ENCODE measurements at regions not wholly inside any gene's neighbourhood (a gene's known extent, or its start where the extent isn't known, plus 50 kb on each side); places are given as distances from the start of the nearest gene placed in this dataset.
"Not testable (repeated sequence)": the region's sequence is repeated elsewhere in the genome, so short reads cannot be mapped to it uniquely, and the experiment has no call there.

GRCh38 chr14:106001277-106001676 lies 474.9 kb downstream of the TMEM121 start:
- H3K27ac ChIP-seq (ENCODE audit: low read depth, low read length); H2BK20ac ChIP-seq (ENCODE audit: low read length); H3K14ac ChIP-seq (ENCODE audit: insufficient read length); H2BK5ac ChIP-seq (ENCODE audit: low read depth, low read length); H2BK12ac ChIP-seq (ENCODE audit: low read depth, low read length); H2BK120ac ChIP-seq (replicated peaks; ENCODE audit: low read depth, low read length); H4K8ac ChIP-seq (ENCODE audit: extremely low read depth, insufficient read depth, low read length); H2BK15ac ChIP-seq (ENCODE audit: low read length); H3K36me3 ChIP-seq (ENCODE audit: control insufficient read depth in 2 of 4, insufficient read depth in 4 of 4, low read length in 3 of 4); H3K4me2 ChIP-seq (ENCODE audit: insufficient read depth in 1 of 2, low read depth in 2 of 2, low read length in 2 of 2); H3K56ac ChIP-seq (replicated peaks; ENCODE audit: insufficient read length, low read depth, low read length); H3K79me1 ChIP-seq (ENCODE audit: low read depth, low read length); H3K23ac ChIP-seq (ENCODE audit: insufficient read length); H3K4ac ChIP-seq (replicated peaks; ENCODE audit: insufficient read length, low read depth, low read length); H2AK5ac ChIP-seq (ENCODE audit: low read depth, low read length); H3K18ac ChIP-seq (ENCODE audit: extremely low read depth, low read length); H3K27me3 ChIP-seq (replicated peaks in 1 of 4; ENCODE audit: control insufficient read depth in 3 of 4, extremely low read depth in 1 of 4, insufficient read depth in 3 of 4, low read length in 3 of 4); H3K9ac ChIP-seq (replicated peaks in 1 of 4; ENCODE audit: extremely low read depth in 1 of 4, low read depth in 3 of 4, low read length in 3 of 4); DNase-seq (ENCODE audit: low read depth in 1 of 2, low spot score in 2 of 2); H4K20me1 ChIP-seq (replicated peaks in 1 of 2; ENCODE audit: control insufficient read depth in 1 of 2, insufficient read depth in 2 of 2, low read length in 2 of 2); FAIRE-seq; H4K5ac ChIP-seq (ENCODE audit: insufficient read length, low read depth, low read length); H3K4me3 ChIP-seq (ENCODE audit: extremely low read depth in 1 of 4, insufficient read depth in 2 of 4, low read depth in 3 of 4, low read length in 4 of 4); H4K91ac ChIP-seq (replicated peaks; ENCODE audit: insufficient read length, low read length); H2AFZ ChIP-seq (ENCODE audit: low read length); H3K23me2 ChIP-seq (ENCODE audit: low read depth, low read length); POLR2A ChIA-PET (ENCODE audit: partially characterized antibody); H3K4me1 ChIP-seq (replicated peaks in 1 of 4; ENCODE audit: control insufficient read depth in 3 of 4, insufficient read depth in 4 of 4, low read length in 3 of 4); H3K79me2 ChIP-seq (ENCODE audit: control insufficient read depth in 1 of 2, insufficient read depth in 2 of 2, low read length in 2 of 2): not testable (repeated sequence)
- CTCF ChIA-PET (ENCODE audit: partially characterized antibody), result interaction anchor here (0.5 to 1.2 kb wide), 2 partner anchors 9 to 464 kb away, joined by 4 read pairs; no protein-coding TSS in a partner anchor
- peaks cover 36 to 55% of the 10 kb centered on the region in 2 experiments for H3K9me3 ChIP-seq (ENCODE audit: insufficient read depth in 2 of 2, low read depth in 1 of 2, low read length in 1 of 2)
- WGBS, 2 experiments (ENCODE audit: extremely low coverage in 1 of 2, insufficient coverage in 1 of 2, insufficient read length in 1 of 2, insufficient replicate concordance in 2 of 2, low coverage in 1 of 2, low lambda C conversion rate in 2 of 2, missing lambda C conversion rate in 1 of 2), result no CpG with 5 or more reads among the region's 3 CpGs

Measured in H1 (cell line).